ENCODE measurements at regions not wholly inside any gene's neighbourhood (a gene's known extent, or its start where the extent isn't known, plus 50 kb on each side); places are given as distances from the start of the nearest gene placed in this dataset.
"Not testable (repeated sequence)": the region's sequence is repeated elsewhere in the genome, so short reads cannot be mapped to it uniquely, and the experiment has no call there.

GRCh38 chr13:63554157-63554556 lies 2138.5 kb upstream of the PCDH20 start:
- no peak for DNase-seq

- DNase-seq, result no peak
These were observed 2136.1 kb upstream of the PCDH20 start for GRCh38 chr13:63551731-63552130.

GRCh38 chr13:63546524-63546923 lies 2130.9 kb upstream of the PCDH20 start:
- no peak for DNase-seq

GRCh38 chr13:63542770-63543169 lies 2127.1 kb upstream of the PCDH20 start:
- no peak for DNase-seq

- DNase-seq, result no peak
These were observed 2125.7 kb upstream of the PCDH20 start for GRCh38 chr13:63541336-63541735.

- DNase-seq, result no peak
These were observed 2124.4 kb upstream of the PCDH20 start for GRCh38 chr13:63540061-63540460.

- DNase-seq, result no peak
These were observed 2101.7 kb upstream of the PCDH20 start for GRCh38 chr13:63517371-63517770.

GRCh38 chr13:63516124-63516523 lies 2100.5 kb upstream of the PCDH20 start:
- DNase-seq, result no peak

GRCh38 chr13:63514886-63515285 lies 2099.2 kb upstream of the PCDH20 start:
- no peak for DNase-seq

- DNase-seq, result no peak
These were observed 2096.4 kb upstream of the PCDH20 start for GRCh38 chr13:63512095-63512494.

- DNase-seq, result no peak
These were observed 2086.1 kb upstream of the PCDH20 start for GRCh38 chr13:63501702-63502101.

GRCh38 chr13:63497601-63498000 lies 2082.0 kb upstream of the PCDH20 start:
- no peak for DNase-seq

GRCh38 chr13:63492604-63493003 lies 2077.0 kb upstream of the PCDH20 start:
- no peak for DNase-seq

GRCh38 chr13:63490149-63490548 lies 2074.5 kb upstream of the PCDH20 start:
- no peak for DNase-seq

- no peak for DNase-seq
These were observed 2065.7 kb upstream of the PCDH20 start for GRCh38 chr13:63481334-63481733.

- DNase-seq, result no peak
These were observed 2057.1 kb upstream of the PCDH20 start for GRCh38 chr13:63472711-63473110.

- no peak for DNase-seq
These were observed 2048.3 kb upstream of the PCDH20 start for GRCh38 chr13:63463782-63464610.

GRCh38 chr13:63460462-63461090 lies 2044.9 kb upstream of the PCDH20 start:
- no peak for DNase-seq

GRCh38 chr13:63457186-63457585 lies 2041.5 kb upstream of the PCDH20 start:
- no peak for DNase-seq

GRCh38 chr13:63455938-63456337 lies 2040.3 kb upstream of the PCDH20 start:
- no peak for DNase-seq

GRCh38 chr13:63449550-63449949 lies 2033.9 kb upstream of the PCDH20 start:
- DNase-seq, result no peak

- DNase-seq, result no peak
These were observed 2033.0 kb upstream of the PCDH20 start for GRCh38 chr13:63448692-63449091.

- DNase-seq, result no peak
These were observed 2030.7 kb upstream of the PCDH20 start for GRCh38 chr13:63446329-63446728.

- DNase-seq, result not testable (repeated sequence)
These were observed 2028.6 kb upstream of the PCDH20 start for GRCh38 chr13:63444225-63444624.

- no peak for DNase-seq
These were observed 2023.3 kb upstream of the PCDH20 start for GRCh38 chr13:63438951-63439350.

Data from activated CD4-positive, alpha-beta T cell treated with anti-CD3 and anti-CD28 coated beads, Interleukin-2, amount 50 U/mL, for 16 hours (primary cell).